Loucy (cell line): ENCODE measurements at regions not wholly inside any gene's neighbourhood (a gene's known extent, or its start where the extent isn't known, plus 50 kb on each side); places are given as distances from the start of the nearest gene placed in this dataset.

Source experiments
- CTCF ChIP-seq: fragments of 200-600 bp; sonication (generic); conservative IDR thresholded peaks from 2 replicates; pipeline ENCODE4 v1.5.1; 2014; ENCODE audit warnings: mild to moderate bottlenecking, antibody characterized with exemption, low read length
- EZH2phosphoT487 ChIP-seq: fragments of 200-600 bp; IDR thresholded peaks from 2 replicates; pipeline ENCODE4 v1.6.1; 2018; ENCODE audit warnings: antibody characterized with exemption, mild to moderate bottlenecking, moderate library complexity, borderline replicate concordance

- TF ChIP-seq CTCF (no peak), EZH2phosphoT487 (no peak)
These were observed 186.4 kb upstream of the MRPS30 start for GRCh38 chr5:44622331-44622730.
